Activated CD4-positive, alpha-beta T cell treated with anti-CD3 and anti-CD28 coated beads, Interleukin-2, amount 10 ng/mL, durations not matched to agents 7 days and 5 days (primary cell): ENCODE measurements at regions not wholly inside any gene's neighbourhood (a gene's known extent, or its start where the extent isn't known, plus 50 kb on each side); places are given as distances from the start of the nearest gene placed in this dataset.
"Not testable (repeated sequence)": the region's sequence is repeated elsewhere in the genome, so short reads cannot be mapped to it uniquely, and the experiment has no call there.

Experiments used
- CTCF ChIA-PET: fragments of 350-600 bp; sonication (Branson Sonifier 250); formaldehyde crosslinking; loops from one replicate; lab custom pipeline; 2021; ENCODE audit warnings: antibody characterized with exemption; lab: Charles Lee
- POLR2A ChIA-PET: fragments of 350-600 bp; sonication (Branson Sonifier 250); formaldehyde crosslinking; loops from one replicate; lab custom pipeline; 2021; ENCODE audit warnings: antibody characterized with exemption; lab: Charles Lee
- DNase-seq: peaks from one replicate; pipeline ENCODE4 v3.0.0-alpha.2; 2020
- H3K27ac Mint-ChIP-seq: one replicate; pipeline ENCODE4 v1.8.0; 2021; ENCODE audit warnings: mild to moderate bottlenecking, moderate library complexity, mixed read lengths
- H3K27me3 Mint-ChIP-seq: one replicate; pipeline ENCODE4 v1.8.0; 2021; ENCODE audit warnings: mixed read lengths
- H3K36me3 Mint-ChIP-seq: one replicate; pipeline ENCODE4 v1.8.0; 2021; ENCODE audit warnings: low read depth, mixed read lengths
- H3K4me1 Mint-ChIP-seq: one replicate; pipeline ENCODE4 v1.8.0; 2021; ENCODE audit warnings: mixed read lengths
- H3K4me3 Mint-ChIP-seq: one replicate; pipeline ENCODE4 v1.8.0; 2021; ENCODE audit warnings: mild to moderate bottlenecking, moderate library complexity, mixed read lengths
- H3K9me3 Mint-ChIP-seq: one replicate; pipeline ENCODE4 v1.8.0; 2021; ENCODE audit warnings: mixed read lengths

GRCh38 chr7:42729053-42729765 lies 182.7 kb downstream of the C7orf25 start:
- ChIA-PET CTCF (no interaction called here), POLR2A (no interaction called here)
- no peaks in the 10 kb centered on the region for H3K9me3 Mint-ChIP-seq
- DNase-seq = no peak
- no peaks in the 10 kb centered on the region for H3K27me3 Mint-ChIP-seq
- H3K4me3 Mint-ChIP-seq = no peak overlapping the region
- no peaks in the 10 kb centered on the region for H3K4me1 Mint-ChIP-seq
- no peaks in the 10 kb centered on the region for H3K36me3 Mint-ChIP-seq
- no peak overlapping the region for H3K27ac Mint-ChIP-seq

GRCh38 chr7:42727451-42727850 lies 184.4 kb downstream of the C7orf25 start:
- Mint-ChIP-seq H3K27me3 (no peaks in the 10 kb centered on the region), H3K4me3 (no peak overlapping the region), H3K36me3 (no peaks in the 10 kb centered on the region), H3K4me1 (no peaks in the 10 kb centered on the region), H3K27ac (no peak overlapping the region), H3K9me3 (no peaks in the 10 kb centered on the region)
- no peak for DNase-seq
- CTCF ChIA-PET = no interaction called here
- POLR2A ChIA-PET = no interaction called here

- no peaks in the 10 kb centered on the region for H3K4me1 Mint-ChIP-seq
Measured at GRCh38 chr7:42726066-42726785, 185.6 kb downstream of the C7orf25 start.

DNA sequence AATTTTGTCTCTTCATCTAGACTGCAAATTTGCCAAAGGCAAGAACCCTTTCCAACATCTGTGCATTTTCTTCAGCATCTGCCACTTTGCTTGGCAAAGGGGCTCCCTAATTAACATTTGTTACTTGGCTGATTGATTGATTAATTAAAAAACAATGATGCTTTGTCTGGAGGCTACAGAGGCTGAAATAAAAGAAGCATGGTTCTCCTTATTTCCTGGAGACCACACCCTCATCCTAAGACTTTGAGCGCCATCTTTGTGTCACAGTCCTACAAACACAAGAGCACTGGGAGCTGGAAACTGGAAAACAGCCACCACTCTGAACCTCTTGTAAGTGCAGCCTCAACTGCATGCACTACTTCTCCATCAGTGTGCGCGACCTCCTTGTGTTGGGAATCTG lies 189.2 kb downstream of the C7orf25 start:
- DNase-seq = no peak
- Mint-ChIP-seq H3K27ac (no peak overlapping the region), H3K36me3 (no peaks in the 10 kb centered on the region), H3K27me3 (no peaks in the 10 kb centered on the region), H3K4me1 (no peaks in the 10 kb centered on the region), H3K9me3 (no peaks in the 10 kb centered on the region), H3K4me3 (no peak overlapping the region)
- CTCF ChIA-PET = no interaction called here
- POLR2A ChIA-PET = no interaction called here

More at GRCh38 chr7:42726066-42726785, 185.6 kb downstream of the C7orf25 start:
- H3K36me3 Mint-ChIP-seq = no peaks in the 10 kb centered on the region
- H3K27me3 Mint-ChIP-seq = no peaks in the 10 kb centered on the region
- H3K27ac Mint-ChIP-seq = no peak overlapping the region
- CTCF ChIA-PET = no interaction called here
- POLR2A ChIA-PET = no interaction called here
- DNase-seq = no peak
- H3K9me3 Mint-ChIP-seq = no peaks in the 10 kb centered on the region
- H3K4me3 Mint-ChIP-seq = no peak overlapping the region

GRCh38 chr7:42722198-42722597 lies 189.7 kb downstream of the C7orf25 start:
- no peak overlapping the region for H3K4me3 Mint-ChIP-seq
- H3K27me3 Mint-ChIP-seq = no peaks in the 10 kb centered on the region
- ChIA-PET POLR2A (no interaction called here), CTCF (no interaction called here)
- no peak overlapping the region for H3K27ac Mint-ChIP-seq
- H3K4me1 Mint-ChIP-seq = no peaks in the 10 kb centered on the region
- H3K36me3 Mint-ChIP-seq = no peaks in the 10 kb centered on the region
- H3K9me3 Mint-ChIP-seq = no peaks in the 10 kb centered on the region
- DNase-seq = no peak

DNA sequence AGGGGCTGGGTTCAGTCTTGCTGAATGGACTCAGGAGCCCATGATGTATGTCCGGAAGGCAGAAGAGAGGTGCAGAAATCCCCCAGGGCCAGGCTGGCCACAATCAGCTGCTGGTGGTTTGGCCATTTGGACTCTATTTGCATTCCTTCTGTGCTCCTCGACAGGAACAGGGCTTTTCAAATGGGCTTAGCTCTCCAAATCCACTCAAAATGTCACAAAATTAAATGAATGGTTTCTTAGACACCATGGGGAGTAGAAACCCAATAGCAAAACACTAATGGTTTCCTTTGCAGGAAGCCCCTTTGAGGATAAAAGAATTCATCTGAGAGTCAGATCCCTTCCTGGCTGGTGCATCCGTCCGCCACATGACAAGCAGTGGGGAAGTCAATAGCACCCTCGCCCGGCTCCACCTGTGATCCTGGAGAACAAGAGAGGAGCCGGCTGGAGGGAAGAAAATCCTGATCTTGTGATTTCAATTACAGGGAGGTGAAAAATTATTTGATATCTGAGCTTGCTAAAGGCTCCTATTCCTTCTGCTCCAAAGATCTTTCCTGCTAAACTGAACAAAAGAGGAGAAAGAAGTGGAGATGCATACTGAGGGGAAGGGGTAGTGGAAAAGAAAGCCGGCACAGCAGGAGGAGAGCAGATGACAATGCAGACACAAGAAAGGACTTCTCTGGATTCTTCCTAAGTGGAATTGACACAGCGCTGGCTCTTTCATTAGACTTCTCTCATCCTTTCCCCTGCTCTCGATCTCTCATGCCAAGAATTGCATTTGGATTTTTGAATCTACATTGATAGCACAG lies 190.7 kb downstream of the C7orf25 start:
- no peaks in the 10 kb centered on the region for H3K27me3 Mint-ChIP-seq
- H3K4me3 Mint-ChIP-seq = no peak overlapping the region
- CTCF ChIA-PET = no interaction called here
- POLR2A ChIA-PET = no interaction called here
- no peaks in the 10 kb centered on the region for H3K9me3 Mint-ChIP-seq
- no peaks in the 10 kb centered on the region for H3K4me1 Mint-ChIP-seq
- H3K27ac Mint-ChIP-seq = no peak overlapping the region
- DNase-seq = no peak
- no peaks in the 10 kb centered on the region for H3K36me3 Mint-ChIP-seq

DNA sequence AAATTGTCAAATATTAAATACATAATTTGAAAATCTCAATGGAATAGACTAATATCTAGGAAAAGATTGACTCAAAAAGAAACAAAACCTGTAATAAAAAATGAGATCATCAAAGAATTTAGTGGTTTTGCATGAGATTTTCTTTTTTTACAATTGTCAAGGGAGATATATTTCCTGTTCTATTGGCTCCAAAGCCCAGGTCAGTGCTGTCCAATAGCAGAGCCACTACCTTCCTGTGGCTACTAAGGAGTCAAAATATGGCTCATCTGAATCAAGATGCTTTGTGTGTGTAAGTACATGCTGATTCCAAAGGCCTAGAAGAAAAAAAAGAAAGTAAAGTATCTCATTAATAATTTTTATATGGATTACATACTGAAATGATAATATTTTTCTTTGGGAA lies 191.9 kb downstream of the C7orf25 start:
- H3K9me3 Mint-ChIP-seq = no peaks in the 10 kb centered on the region

GRCh38 chr7:42718466-42718865 lies 193.4 kb downstream of the C7orf25 start:
- H3K36me3 Mint-ChIP-seq, CTCF ChIA-PET, POLR2A ChIA-PET, DNase-seq, H3K9me3 Mint-ChIP-seq, H3K4me3 Mint-ChIP-seq, H3K27me3 Mint-ChIP-seq, H3K4me1 Mint-ChIP-seq, H3K27ac Mint-ChIP-seq: not testable (repeated sequence)

More for the DNA sequence above, 191.9 kb downstream of the C7orf25 start:
- DNase-seq = no peak
- H3K36me3 Mint-ChIP-seq = no peaks in the 10 kb centered on the region
- no peaks in the 10 kb centered on the region for H3K4me1 Mint-ChIP-seq
- H3K27ac Mint-ChIP-seq = no peak overlapping the region
- H3K4me3 Mint-ChIP-seq = no peak overlapping the region
- no peaks in the 10 kb centered on the region for H3K27me3 Mint-ChIP-seq
- ChIA-PET CTCF (no interaction called here), POLR2A (no interaction called here)

DNA sequence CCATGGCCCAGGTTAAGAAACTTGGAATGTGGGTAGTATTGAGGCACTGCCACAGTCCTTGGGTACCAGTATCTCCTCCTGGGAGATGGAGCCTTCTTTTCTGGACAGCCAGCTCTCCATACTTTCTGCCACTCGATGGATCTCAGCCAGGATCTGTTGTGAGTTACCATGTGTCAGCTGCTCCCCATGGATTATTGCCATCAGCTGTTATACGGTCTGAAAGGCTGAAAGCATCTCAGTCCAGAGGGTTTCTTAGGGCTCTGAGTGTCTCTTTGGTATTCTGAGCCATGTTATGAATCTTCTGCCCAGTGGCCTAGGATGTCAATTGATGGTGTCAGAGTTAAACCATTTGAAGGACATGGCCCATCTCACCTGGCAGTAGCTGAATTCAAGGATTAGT lies 197.5 kb downstream of the C7orf25 start:
- POLR2A ChIA-PET = no interaction called here
- H3K4me3 Mint-ChIP-seq = no peak overlapping the region
- H3K27ac Mint-ChIP-seq = no peak overlapping the region
- no peaks in the 10 kb centered on the region for H3K4me1 Mint-ChIP-seq
- no peaks in the 10 kb centered on the region for H3K27me3 Mint-ChIP-seq
- DNase-seq = no peak
- H3K36me3 Mint-ChIP-seq = no peaks in the 10 kb centered on the region
- H3K9me3 Mint-ChIP-seq = peaks cover 6% of the 10 kb centered on the region
- CTCF ChIA-PET = no interaction called here

DNA sequence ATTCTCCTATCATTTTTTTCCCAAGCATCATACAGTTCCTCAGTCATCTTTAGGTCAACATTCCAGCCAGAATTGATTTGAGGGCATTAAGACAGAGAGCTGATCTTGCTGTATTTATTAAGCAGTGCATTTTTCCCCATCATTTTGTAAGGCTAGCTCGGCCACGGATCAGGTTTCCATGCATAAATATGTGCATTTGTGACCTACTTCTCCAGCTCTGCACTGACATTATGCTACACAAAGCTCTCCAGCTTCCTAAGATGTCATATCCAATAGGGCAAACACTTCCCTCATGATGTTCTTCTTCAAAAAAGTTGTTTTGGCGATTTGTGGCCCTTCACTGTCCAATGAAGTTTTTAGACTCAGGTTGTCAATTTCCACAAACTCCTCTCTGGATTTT lies 202.6 kb downstream of the C7orf25 start:
- Mint-ChIP-seq H3K27ac (no peak overlapping the region), H3K36me3 (no peaks in the 10 kb centered on the region), H3K27me3 (no peaks in the 10 kb centered on the region), H3K9me3 (peaks cover 6% of the 10 kb centered on the region), H3K4me1 (no peaks in the 10 kb centered on the region), H3K4me3 (no peak overlapping the region)
- no peak for DNase-seq
- CTCF ChIA-PET = no interaction called here
- POLR2A ChIA-PET = no interaction called here

GRCh38 chr7:42704710-42705109 lies 207.2 kb downstream of the C7orf25 start:
- POLR2A ChIA-PET = no interaction called here
- Mint-ChIP-seq H3K27me3 (peaks cover 2% of the 10 kb centered on the region), H3K4me1 (no peaks in the 10 kb centered on the region), H3K36me3 (no peaks in the 10 kb centered on the region), H3K27ac (no peak overlapping the region), H3K4me3 (no peak overlapping the region), H3K9me3 (no peaks in the 10 kb centered on the region)
- CTCF ChIA-PET = no interaction called here
- no peak for DNase-seq

DNA sequence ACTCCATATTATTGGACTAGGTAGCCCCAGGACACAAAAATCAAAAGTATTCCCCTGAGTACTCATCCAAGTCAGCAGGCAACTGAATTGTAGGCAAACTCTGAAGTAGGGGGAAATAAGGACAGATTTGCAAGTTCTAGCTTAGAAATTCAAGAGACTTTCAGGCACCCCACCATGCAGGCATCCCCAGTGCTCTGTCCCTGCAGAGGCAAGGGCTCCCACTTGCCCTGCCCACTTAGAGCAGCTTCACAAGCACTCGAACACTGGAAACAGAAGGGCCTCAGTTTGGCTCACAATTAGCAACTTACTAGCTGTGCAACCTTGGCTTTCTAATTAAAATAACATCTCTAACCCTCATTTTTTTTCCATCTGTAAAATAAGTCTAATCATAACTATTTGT lies 209.2 kb downstream of the C7orf25 start:
- Mint-ChIP-seq H3K36me3 (no peaks in the 10 kb centered on the region), H3K27ac (no peak overlapping the region), H3K4me3 (no peak overlapping the region), H3K4me1 (no peaks in the 10 kb centered on the region), H3K27me3 (peaks cover 2% of the 10 kb centered on the region), H3K9me3 (no peaks in the 10 kb centered on the region)
- no peak for DNase-seq
- CTCF ChIA-PET = interaction anchor here (1.1 kb wide), 1 partner anchor 9 kb away, joined by 3 read pairs; no protein-coding TSS in a partner anchor
- POLR2A ChIA-PET = no interaction called here
